ENCODE measurements at regions not wholly inside any gene's neighbourhood (a gene's known extent, or its start where the extent isn't known, plus 50 kb on each side); places are given as distances from the start of the nearest gene placed in this dataset.
A peak's percentile ranks its signal among the peaks of the same experiment; 100 is the strongest.

GRCh38 chr3:94928921-94929320 lies 866.1 kb downstream of the NSUN3 start:
- H4K91ac ChIP-seq (ENCODE audit: low read length) = no peak overlapping the region
- no peak overlapping the region for H4K8ac ChIP-seq (ENCODE audit: low read length)
- H2BK15ac ChIP-seq (ENCODE audit: low read depth, poor library complexity, severe bottlenecking) = no peak overlapping the region
- H2AK5ac ChIP-seq (ENCODE audit: low read length, severe bottlenecking) = no peak overlapping the region
- no peak overlapping the region for H3K9ac ChIP-seq (ENCODE audit: low read length)
- H2BK5ac ChIP-seq (ENCODE audit: low read depth, low read length, poor library complexity, severe bottlenecking) = no peak overlapping the region
- no peak overlapping the region for H3K4me3 ChIP-seq (ENCODE audit: insufficient read depth in 1 of 2, low read depth in 1 of 2, low read length in 2 of 2)
- H3K4me1 ChIP-seq (ENCODE audit: control insufficient read depth, insufficient read depth, low read depth, low read length) = no peaks in the 10 kb centered on the region
- H3K36me3 ChIP-seq (ENCODE audit: control insufficient read depth in 1 of 2, insufficient read depth in 2 of 2, low read depth in 1 of 2, low read length in 2 of 2) = no peaks in the 10 kb centered on the region
- H3K27ac ChIP-seq (ENCODE audit: low read length, poor library complexity, severe bottlenecking) = no peak overlapping the region
- no peaks in the 10 kb centered on the region for H3K9me3 ChIP-seq (ENCODE audit: control insufficient read depth, low read length)
- no peak overlapping the region for H2BK12ac ChIP-seq (ENCODE audit: low read length in 2 of 2)
- peak; percentile 83 for DNase-seq
- H3K4me2 ChIP-seq (ENCODE audit: low read length, poor library complexity, severe bottlenecking) = no peak overlapping the region
- no peak overlapping the region for H2AFZ ChIP-seq (ENCODE audit: low read depth, low read length)
- H3K14ac ChIP-seq (ENCODE audit: low read length in 2 of 2) = no peak overlapping the region
- H3K4ac ChIP-seq (ENCODE audit: low read depth in 1 of 2, low read length in 2 of 2) = no peak overlapping the region
- no peak overlapping the region for H2BK120ac ChIP-seq (ENCODE audit: low read depth, low read length)
- H3K79me1 ChIP-seq (replicated peaks; ENCODE audit: low read length, poor library complexity, severe bottlenecking) = no peaks in the 10 kb centered on the region
- WGBS = 68% methylated on average over 4 of the region's 4 CpGs
- H3K18ac ChIP-seq (ENCODE audit: low read depth in 1 of 2, low read length in 2 of 2) = no peak overlapping the region
- no peaks in the 10 kb centered on the region for H3K27me3 ChIP-seq (ENCODE audit: control insufficient read depth in 1 of 2, insufficient read depth in 1 of 2, low read length in 2 of 2)
- H3K23ac ChIP-seq (ENCODE audit: low read length in 2 of 2) = no peak overlapping the region

- Histone ChIP-seq H2AK5ac (ENCODE audit: low read length, severe bottlenecking) (no peak overlapping the region), H4K8ac (ENCODE audit: low read length) (no peak overlapping the region), H3K9me3 (ENCODE audit: control insufficient read depth, low read length) (peaks cover 12% of the 10 kb centered on the region), H2AFZ (ENCODE audit: low read depth, low read length) (no peak overlapping the region), H3K36me3 (ENCODE audit: control insufficient read depth in 1 of 2, insufficient read depth in 2 of 2, low read depth in 1 of 2, low read length in 2 of 2) (no peaks in the 10 kb centered on the region), H2BK120ac (ENCODE audit: low read depth, low read length) (no peak overlapping the region), H3K79me1 (replicated peaks; ENCODE audit: low read length, poor library complexity, severe bottlenecking) (no peaks in the 10 kb centered on the region), H3K27ac (ENCODE audit: low read length, poor library complexity, severe bottlenecking) (no peak overlapping the region), H3K14ac (ENCODE audit: low read length in 2 of 2) (no peak overlapping the region), H2BK5ac (ENCODE audit: low read depth, low read length, poor library complexity, severe bottlenecking) (no peak overlapping the region), H2BK15ac (ENCODE audit: low read depth, poor library complexity, severe bottlenecking) (no peak overlapping the region), H3K4me3 (ENCODE audit: insufficient read depth in 1 of 2, low read depth in 1 of 2, low read length in 2 of 2) (no peak overlapping the region), H3K4ac (ENCODE audit: low read depth in 1 of 2, low read length in 2 of 2) (no peak overlapping the region), H3K23ac (ENCODE audit: low read length in 2 of 2) (no peak overlapping the region), H3K27me3 (ENCODE audit: control insufficient read depth in 1 of 2, insufficient read depth in 1 of 2, low read length in 2 of 2) (no peaks in the 10 kb centered on the region), H2BK12ac (ENCODE audit: low read length in 2 of 2) (no peak overlapping the region), H3K18ac (ENCODE audit: low read depth in 1 of 2, low read length in 2 of 2) (no peak overlapping the region), H3K4me2 (ENCODE audit: low read length, poor library complexity, severe bottlenecking) (no peak overlapping the region), H4K91ac (ENCODE audit: low read length) (no peak overlapping the region), H3K4me1 (ENCODE audit: control insufficient read depth, insufficient read depth, low read depth, low read length) (no peaks in the 10 kb centered on the region), H3K9ac (ENCODE audit: low read length) (no peak overlapping the region)
- 93% methylated on average over 3 of the region's 5 CpGs for WGBS
- DNase-seq = no peak
Observed at GRCh38 chr3:94935738-94936580, 873.1 kb downstream of the NSUN3 start.

GRCh38 chr3:94937980-94938379 lies 875.1 kb downstream of the NSUN3 start:
- no peaks in the 10 kb centered on the region for H3K79me1 ChIP-seq (replicated peaks; ENCODE audit: low read length, poor library complexity, severe bottlenecking)
- H2BK15ac ChIP-seq (ENCODE audit: low read depth, poor library complexity, severe bottlenecking) = no peak overlapping the region
- no peaks in the 10 kb centered on the region for H3K4me1 ChIP-seq (ENCODE audit: control insufficient read depth, insufficient read depth, low read depth, low read length)
- H4K91ac ChIP-seq (ENCODE audit: low read length) = no peak overlapping the region
- no peak overlapping the region for H3K23ac ChIP-seq (ENCODE audit: low read length in 2 of 2)
- no peak overlapping the region for H2AK5ac ChIP-seq (ENCODE audit: low read length, severe bottlenecking)
- DNase-seq = no peak
- no peaks in the 10 kb centered on the region for H3K27me3 ChIP-seq (ENCODE audit: control insufficient read depth in 1 of 2, insufficient read depth in 1 of 2, low read length in 2 of 2)
- no peak overlapping the region for H3K18ac ChIP-seq (ENCODE audit: low read depth in 1 of 2, low read length in 2 of 2)
- no peak overlapping the region for H3K27ac ChIP-seq (ENCODE audit: low read length, poor library complexity, severe bottlenecking)
- H2AFZ ChIP-seq (ENCODE audit: low read depth, low read length) = no peak overlapping the region
- H3K4ac ChIP-seq (ENCODE audit: low read depth in 1 of 2, low read length in 2 of 2) = no peak overlapping the region
- no peak overlapping the region for H2BK120ac ChIP-seq (ENCODE audit: low read depth, low read length)
- no peak overlapping the region for H3K4me3 ChIP-seq (ENCODE audit: insufficient read depth in 1 of 2, low read depth in 1 of 2, low read length in 2 of 2)
- H3K9me3 ChIP-seq (ENCODE audit: control insufficient read depth, low read length) = peaks cover 12% of the 10 kb centered on the region
- WGBS = 96% methylated on average over 34 of the region's 34 CpGs
- no peak overlapping the region for H2BK12ac ChIP-seq (ENCODE audit: low read length in 2 of 2)
- H3K9ac ChIP-seq (ENCODE audit: low read length) = no peak overlapping the region
- no peak overlapping the region for H4K8ac ChIP-seq (ENCODE audit: low read length)
- no peaks in the 10 kb centered on the region for H3K36me3 ChIP-seq (ENCODE audit: control insufficient read depth in 1 of 2, insufficient read depth in 2 of 2, low read depth in 1 of 2, low read length in 2 of 2)
- no peak overlapping the region for H3K4me2 ChIP-seq (ENCODE audit: low read length, poor library complexity, severe bottlenecking)
- no peak overlapping the region for H3K14ac ChIP-seq (ENCODE audit: low read length in 2 of 2)
- no peak overlapping the region for H2BK5ac ChIP-seq (ENCODE audit: low read depth, low read length, poor library complexity, severe bottlenecking)

GRCh38 chr3:94946683-94947082 lies 883.8 kb downstream of the NSUN3 start:
- WGBS = 89% methylated on average over 6 of the region's 6 CpGs

More at GRCh38 chr3:94946683-94947082, 883.8 kb downstream of the NSUN3 start:
- H3K27me3 ChIP-seq (ENCODE audit: control insufficient read depth in 1 of 2, insufficient read depth in 1 of 2, low read length in 2 of 2) = no peaks in the 10 kb centered on the region
- H4K91ac ChIP-seq (ENCODE audit: low read length) = no peak overlapping the region
- H3K79me1 ChIP-seq (replicated peaks; ENCODE audit: low read length, poor library complexity, severe bottlenecking) = no peaks in the 10 kb centered on the region
- H3K4me3 ChIP-seq (ENCODE audit: insufficient read depth in 1 of 2, low read depth in 1 of 2, low read length in 2 of 2) = no peak overlapping the region
- no peak overlapping the region for H3K4ac ChIP-seq (ENCODE audit: low read depth in 1 of 2, low read length in 2 of 2)
- no peaks in the 10 kb centered on the region for H3K36me3 ChIP-seq (ENCODE audit: control insufficient read depth in 1 of 2, insufficient read depth in 2 of 2, low read depth in 1 of 2, low read length in 2 of 2)
- H3K4me1 ChIP-seq (ENCODE audit: control insufficient read depth, insufficient read depth, low read depth, low read length) = no peaks in the 10 kb centered on the region
- peaks cover 5% of the 10 kb centered on the region for H3K9me3 ChIP-seq (ENCODE audit: control insufficient read depth, low read length)
- no peak overlapping the region for H3K23ac ChIP-seq (ENCODE audit: low read length in 2 of 2)
- H2AFZ ChIP-seq (ENCODE audit: low read depth, low read length) = no peak overlapping the region
- no peak overlapping the region for H3K14ac ChIP-seq (ENCODE audit: low read length in 2 of 2)
- no peak overlapping the region for H3K9ac ChIP-seq (ENCODE audit: low read length)
- no peak overlapping the region for H2BK120ac ChIP-seq (ENCODE audit: low read depth, low read length)
- no peak overlapping the region for H3K4me2 ChIP-seq (ENCODE audit: low read length, poor library complexity, severe bottlenecking)
- no peak overlapping the region for H2BK5ac ChIP-seq (ENCODE audit: low read depth, low read length, poor library complexity, severe bottlenecking)
- no peak overlapping the region for H3K18ac ChIP-seq (ENCODE audit: low read depth in 1 of 2, low read length in 2 of 2)
- H2BK12ac ChIP-seq (ENCODE audit: low read length in 2 of 2) = no peak overlapping the region
- H4K8ac ChIP-seq (ENCODE audit: low read length) = no peak overlapping the region
- H2BK15ac ChIP-seq (ENCODE audit: low read depth, poor library complexity, severe bottlenecking) = no peak overlapping the region
- no peak overlapping the region for H2AK5ac ChIP-seq (ENCODE audit: low read length, severe bottlenecking)
- no peak for DNase-seq
- H3K27ac ChIP-seq (ENCODE audit: low read length, poor library complexity, severe bottlenecking) = no peak overlapping the region
